Endothelial cell of umbilical vein (primary cell): ENCODE measurements at regions not wholly inside any gene's neighbourhood (a gene's known extent, or its start where the extent isn't known, plus 50 kb on each side); places are given as distances from the start of the nearest gene placed in this dataset.

Source experiments
- BruUV-seq: library from RNA; stranded (reverse); fragments of 400-500 nt; replicated peaks from 2 replicates; lab custom pipeline; 2021; lab: Mats Ljungman, UMichigan
- CTCF ChIA-PET: fragments of 300-600, 350-600 bp; sonication (Branson Sonifier 250); formaldehyde crosslinking; loops from one replicate; lab custom pipeline; 2021; ENCODE audit warnings: antibody characterized with exemption, inconsistent platforms; lab: Charles Lee
- POLR2A ChIA-PET: fragments of 300-600, 350-600 bp; sonication (Branson Sonifier 250); formaldehyde crosslinking; loops from one replicate; lab custom pipeline; 2021; ENCODE audit warnings: antibody characterized with exemption, inconsistent platforms; lab: Charles Lee
- DNase-seq: peaks from one replicate; pipeline ENCODE4 v3.0.0-alpha.2; 2011; ENCODE audit warnings: low read depth, low spot score
- FAIRE-seq: peaks from 2 replicates; lab custom pipeline; 2011; peaks lifted over from hg19 to GRCh38; lab: Jason Lieb, UNC
- H2AFZ ChIP-seq: 2 replicates; pipeline ENCODE4 v1.6.0; 2012; ENCODE audit warnings: low read depth, low read length, control low read depth, inconsistent platforms
- H3K27ac ChIP-seq: 2 replicates; pipeline ENCODE4 v1.5.1; 2011; ENCODE audit warnings: low read depth, mild to moderate bottlenecking, control low read depth, low read length, moderate library complexity; ENCODE audit not compliant: insufficient read depth
- H3K27me3 ChIP-seq, 2 experiments: 2 replicates each; pipeline versions ENCODE4 v1.6.0 to v1.6.1; 2011; ENCODE audit warnings: low read length in 2 of 2, mixed read lengths in 1 of 2; ENCODE audit not compliant: control insufficient read depth in 2 of 2, insufficient read depth in 2 of 2
- H3K36me3 ChIP-seq, 2 experiments: 2 replicates in 1 of 2; 3 replicates in 1 of 2; pipeline ENCODE4 v1.5.1; 2011; ENCODE audit warnings: low read length in 2 of 2, mild to moderate bottlenecking in 1 of 2, moderate library complexity in 1 of 2; ENCODE audit not compliant: control insufficient read depth in 2 of 2, insufficient read depth in 2 of 2; ENCODE audit errors: extremely low read depth in 1 of 2
- H3K4me1 ChIP-seq: 3 replicates; pipeline ENCODE4 v1.5.1; 2011; ENCODE audit warnings: mild to moderate bottlenecking, low read length; ENCODE audit not compliant: control insufficient read depth, insufficient read depth; ENCODE audit errors: extremely low read depth
- H3K4me2 ChIP-seq: 2 replicates; pipeline ENCODE4 v1.6.1; 2011; ENCODE audit warnings: low read length, control low read depth, mixed read lengths; ENCODE audit not compliant: insufficient read depth
- H3K4me3 ChIP-seq, 3 experiments: fragments of 200-600 bp in 1 of 3; sonication (generic), shearing (Covaris generic) in 1 of 3; replicated peaks in 1 of 3; 2 replicates each; pipeline ENCODE4 v1.5.1; 2011 to 2016; ENCODE audit warnings: control low read depth in 3 of 3, low read length in 3 of 3, mild to moderate bottlenecking in 2 of 3, inconsistent platforms in 1 of 3, low read depth in 1 of 3, moderate library complexity in 1 of 3; ENCODE audit not compliant: insufficient read depth in 1 of 3
- H3K79me2 ChIP-seq: 2 replicates; pipeline ENCODE4 v1.6.0; 2012; ENCODE audit warnings: low read length, inconsistent platforms; ENCODE audit not compliant: control insufficient read depth, insufficient read depth
- H3K9ac ChIP-seq: replicated peaks from 2 replicates; pipeline ENCODE3; 2011; ENCODE audit warnings: low read length, control low read depth; ENCODE audit not compliant: insufficient read depth; ENCODE audit errors: extremely low read depth
- H3K9me1 ChIP-seq: replicated peaks from 3 replicates; pipeline ENCODE4 v1.6.0; 2011; ENCODE audit warnings: mild to moderate bottlenecking, low read length; ENCODE audit not compliant: control insufficient read depth, insufficient read depth; ENCODE audit errors: extremely low read depth
- H3K9me3 ChIP-seq: replicated peaks from 2 replicates; pipeline ENCODE4 v1.5.1; 2012; ENCODE audit warnings: low read length, inconsistent platforms; ENCODE audit not compliant: control insufficient read depth, insufficient read depth
- H4K20me1 ChIP-seq: replicated peaks from 2 replicates; pipeline ENCODE3; 2011; ENCODE audit warnings: mild to moderate bottlenecking, low read length; ENCODE audit not compliant: control insufficient read depth, insufficient read depth; ENCODE audit errors: extremely low read depth
- CTCF ChIP-seq, 2 donors: IDR thresholded peaks; 1 replicate in 1 of 2; 2 replicates in 1 of 2; pipeline ENCODE4 v1.5.1; 2011; ENCODE audit warnings: low read length in 2 of 2, mild to moderate bottlenecking in 2 of 2, moderate library complexity in 2 of 2, control low read depth in 1 of 2, inconsistent platforms in 1 of 2, low read depth in 1 of 2; ENCODE audit not compliant: insufficient read depth in 1 of 2; ENCODE audit errors: extremely low read depth in 1 of 2
- EZH2 ChIP-seq: IDR thresholded peaks from 2 replicates; pipeline ENCODE4 v1.6.1; 2012; ENCODE audit warnings: borderline replicate concordance, low read depth, mild to moderate bottlenecking, moderate library complexity, low read length, inconsistent platforms; ENCODE audit not compliant: severe bottlenecking
- FOS ChIP-seq: IDR thresholded peaks from 2 replicates; pipeline ENCODE4 v1.6.1; 2011; ENCODE audit warnings: mild to moderate bottlenecking, low read length, moderate library complexity, borderline replicate concordance; ENCODE audit not compliant: insufficient read depth
- GATA2 ChIP-seq: IDR thresholded peaks from 2 replicates; pipeline ENCODE4 v1.7.0; 2011; ENCODE audit warnings: low read depth, mild to moderate bottlenecking, moderate library complexity, mixed read lengths, low read length; ENCODE audit not compliant: insufficient read length, insufficient read depth
- JUN ChIP-seq: IDR thresholded peaks from 2 replicates; pipeline ENCODE4 v1.6.1; 2011; ENCODE audit warnings: borderline replicate concordance, low read depth; ENCODE audit not compliant: insufficient read length, insufficient read depth
- MAX ChIP-seq: IDR thresholded peaks from 2 replicates; pipeline ENCODE4 v1.6.1; 2011; ENCODE audit not compliant: insufficient read depth, insufficient read length
- MYC ChIP-seq: IDR thresholded peaks from one replicate; pipeline ENCODE4 v1.6.1; 2011; ENCODE audit warnings: mild to moderate bottlenecking, low read depth, low read length
- POLR2A ChIP-seq: IDR thresholded peaks from 2 replicates; pipeline ENCODE4 v1.6.1; 2012; ENCODE audit warnings: low read depth, mild to moderate bottlenecking, control low read depth, low read length
- POLR2AphosphoS5 ChIP-seq: IDR thresholded peaks from 2 replicates; pipeline ENCODE4 v1.6.1; 2012; ENCODE audit warnings: low read depth, mild to moderate bottlenecking, control low read depth, low read length, moderate library complexity; ENCODE audit not compliant: insufficient read depth
- dilution Hi-C: fragments of 300-500 bp; cut with MboI; formaldehyde crosslinking; loops from one replicate; pipeline ENCODE4 v1.15.0; 2019; ENCODE audit warnings: low sequenced_read_pairs; ENCODE audit not compliant: extremely low pct_ligation_motif_present
- intact Hi-C: fragments of 100-400 bp; cut with micrococcal nuclease; formaldehyde crosslinking; loops from one replicate; pipeline ENCODE4 v1.10.0; 2022

GRCh38 chr5:3056866-3057265 is 305.4 kb upstream of the IRX2 start:
- no peaks in the 10 kb centered on the region for H3K9me1 ChIP-seq
- no peaks in the 10 kb centered on the region for H3K36me3 ChIP-seq
- FAIRE-seq (no peak), DNase-seq (no peak)
- H3K9me3 ChIP-seq, result peaks cover 7% of the 10 kb centered on the region
- CTCF ChIA-PET, result no interaction called here
- intact Hi-C loops, result no loop called here
- H3K27me3 ChIP-seq, result no peaks in the 10 kb centered on the region
- H4K20me1 ChIP-seq, result no peaks in the 10 kb centered on the region
- no peaks in the 10 kb centered on the region for H3K79me2 ChIP-seq
- no peak overlapping the region for H2AFZ ChIP-seq
- no peak overlapping the region for H3K27ac ChIP-seq
- no TSS peak for BruUV-seq
- POLR2A ChIA-PET, result no interaction called here
- H3K4me1 ChIP-seq, result no peaks in the 10 kb centered on the region
- dilution Hi-C loops, result no loop called here
- no peak overlapping the region for H3K4me2 ChIP-seq
- TF ChIP-seq POLR2AphosphoS5, result no peak
- no peak for TF ChIP-seq JUN
- TF ChIP-seq CTCF (IDR thresholded peaks at IDR 0.05; ENCODE audit: extremely low read depth in 1 of 2, insufficient read depth in 1 of 2, low read depth in 1 of 2, low read length in 2 of 2), result no peak
- no peak overlapping the region for H3K4me3 ChIP-seq
- no peak overlapping the region for H3K9ac ChIP-seq

GRCh38 chr5:3051400-3051799 is 299.9 kb upstream of the IRX2 start:
- H3K9ac ChIP-seq, result no peak overlapping the region
- H3K4me2 ChIP-seq, result no peak overlapping the region
- no TSS peak for BruUV-seq
- ChIA-PET POLR2A (no interaction called here), CTCF (no interaction called here)
- FAIRE-seq, result no peak
- dilution Hi-C loops (no loop called here), intact Hi-C loops (no loop called here)
- no peaks in the 10 kb centered on the region for H4K20me1 ChIP-seq
- no peak for TF ChIP-seq FOS
- no peak for TF ChIP-seq POLR2A
- no peak for TF ChIP-seq MAX
- no peak for TF ChIP-seq MYC
- no peak for TF ChIP-seq POLR2AphosphoS5
- TF ChIP-seq JUN, result no peak
- TF ChIP-seq GATA2, result no peak
- TF ChIP-seq CTCF (IDR thresholded peaks at IDR 0.05; ENCODE audit: extremely low read depth in 1 of 2, insufficient read depth in 1 of 2, low read depth in 1 of 2, low read length in 2 of 2), result no peak
- no peak for TF ChIP-seq EZH2
- no peak for DNase-seq
- no peaks in the 10 kb centered on the region for H3K36me3 ChIP-seq
- H3K4me3 ChIP-seq, result no peak overlapping the region
- H3K27me3 ChIP-seq, result no peaks in the 10 kb centered on the region
- H3K4me1 ChIP-seq, result no peaks in the 10 kb centered on the region
- H3K27ac ChIP-seq, result no peak overlapping the region
- H3K9me1 ChIP-seq, result no peaks in the 10 kb centered on the region
- H2AFZ ChIP-seq, result no peak overlapping the region
- H3K79me2 ChIP-seq, result no peaks in the 10 kb centered on the region
- peaks cover 12% of the 10 kb centered on the region for H3K9me3 ChIP-seq
